WTC11 (cell line): ENCODE measurements at regions not wholly inside any gene's neighbourhood (a gene's known extent, or its start where the extent isn't known, plus 50 kb on each side); places are given as distances from the start of the nearest gene placed in this dataset.

Experiments used
- ATF1 ChIP-seq: sonication (generic); formaldehyde crosslinking; IDR thresholded peaks from 2 replicates; pipeline ENCODE4 v1.8.1; 2023; ENCODE audit warnings: mild to moderate bottlenecking, moderate library complexity, missing genetic modification reagents
- CTCF ChIP-seq: fragments of 200-600 bp; IDR thresholded peaks from 2 replicates; pipeline ENCODE4 v1.8.0; 2022; ENCODE audit warnings: antibody characterized with exemption
- MYBL2 ChIP-seq: sonication (generic); formaldehyde crosslinking; IDR thresholded peaks from 2 replicates; pipeline ENCODE4 v1.8.1; 2023; ENCODE audit warnings: mild to moderate bottlenecking, moderate library complexity, missing genetic modification reagents
- SP1 ChIP-seq: sonication (generic); formaldehyde crosslinking; conservative IDR thresholded peaks from 2 replicates; pipeline ENCODE4 v1.8.1; 2022; ENCODE audit warnings: missing genetic modification reagents
- STAT6 ChIP-seq: sonication (generic); formaldehyde crosslinking; conservative IDR thresholded peaks from 2 replicates; pipeline ENCODE4 v1.8.1; 2023; ENCODE audit warnings: mild to moderate bottlenecking, low read depth, missing genetic modification reagents, moderate library complexity
- USF2 ChIP-seq: sonication (generic); formaldehyde crosslinking; IDR thresholded peaks from 2 replicates; pipeline ENCODE4 v1.8.1; 2023; ENCODE audit warnings: mild to moderate bottlenecking, missing genetic modification reagents, moderate library complexity

GRCh38 chr22:47392729-47393128 is 630.3 kb downstream of the TBC1D22A start:
- TF ChIP-seq CTCF (no peak), ATF1 (CRISPR knock-in tag) (no peak), USF2 (CRISPR knock-in tag) (no peak), MYBL2 (CRISPR knock-in tag) (no peak), STAT6 (CRISPR knock-in tag) (no peak), SP1 (CRISPR knock-in tag) (no peak)
